DND-41 (cell line): ENCODE measurements at regions not wholly inside any gene's neighbourhood (a gene's known extent, or its start where the extent isn't known, plus 50 kb on each side); places are given as distances from the start of the nearest gene placed in this dataset.

Experiments
- CTCF ChIP-seq: IDR thresholded peaks from 2 replicates; pipeline ENCODE4 v1.5.1; 2012; ENCODE audit warnings: borderline replicate concordance, low read length, moderate library complexity, mild to moderate bottlenecking; ENCODE audit not compliant: poor library complexity, severe bottlenecking; ENCODE audit errors: extremely low read depth
- EZH2 ChIP-seq: IDR thresholded peaks from 3 replicates; pipeline ENCODE4 v1.6.1; 2012; ENCODE audit warnings: borderline replicate concordance, low read depth, mild to moderate bottlenecking, moderate library complexity, low read length, inconsistent platforms; ENCODE audit not compliant: severe bottlenecking

DNA sequence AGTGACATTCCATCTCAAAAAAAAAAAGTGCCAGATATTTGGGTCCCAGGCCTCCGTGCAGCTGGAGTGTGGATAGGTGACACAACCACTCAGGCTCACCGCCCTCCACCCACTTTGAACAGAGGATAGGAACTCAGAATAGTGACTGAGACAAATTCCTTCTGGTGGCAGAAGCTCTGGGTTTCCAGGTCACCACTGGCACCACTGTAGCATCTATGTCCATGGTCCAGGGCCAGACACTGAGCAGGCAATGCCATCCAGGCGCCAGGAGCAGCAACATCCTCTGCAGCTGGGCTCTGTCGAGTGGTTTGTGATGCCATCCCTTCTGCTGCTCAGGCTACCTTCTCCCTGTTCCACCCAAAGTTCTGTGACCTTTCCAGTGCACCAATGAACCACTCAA, 81.5 kb upstream of the PTPRM start:
- TF ChIP-seq CTCF (no peak), EZH2 (no peak)
